ENCODE measurements at regions not wholly inside any gene's neighbourhood (a gene's known extent, or its start where the extent isn't known, plus 50 kb on each side); places are given as distances from the start of the nearest gene placed in this dataset.

DNA sequence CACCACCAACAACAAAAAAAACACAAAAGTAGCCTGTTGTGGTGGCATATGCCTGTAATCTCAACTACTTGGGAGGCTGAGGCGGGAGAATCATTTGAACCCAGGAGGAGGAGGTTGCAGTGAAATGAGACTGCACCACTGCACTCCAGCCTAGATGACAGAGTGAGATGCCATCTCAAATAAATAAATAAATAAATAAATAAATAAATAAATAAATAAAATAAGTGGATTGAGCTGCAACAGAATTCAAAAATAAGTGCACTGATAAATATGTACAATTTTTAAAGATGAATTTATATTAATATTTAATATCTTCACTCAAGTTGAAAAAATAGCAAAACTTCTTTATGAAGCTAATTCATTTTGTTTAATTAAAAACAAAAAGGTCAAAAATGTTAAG, 259.6 kb downstream of the IRX2 start:
- no peak for DNase-seq (ENCODE audit: low spot score)

DNA sequence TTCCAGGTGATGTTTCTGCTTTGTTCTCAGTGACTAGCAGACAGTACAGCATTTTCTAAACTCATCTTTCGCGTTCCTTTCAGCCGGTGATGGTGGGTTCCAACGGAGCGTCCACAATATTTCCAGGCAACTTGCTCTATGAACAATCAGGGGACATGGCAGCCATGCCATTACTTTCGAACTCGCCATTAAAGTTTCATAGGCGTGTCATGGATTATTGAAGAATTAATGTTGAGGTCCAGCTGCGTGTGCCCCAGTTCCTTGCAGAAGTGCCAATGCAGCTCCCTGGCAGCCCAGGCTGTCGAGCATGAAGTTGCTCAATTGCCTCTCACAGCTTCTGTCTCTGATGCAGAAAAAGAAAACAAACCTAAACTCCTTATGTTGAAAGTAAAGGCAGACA, 262.2 kb downstream of the IRX2 start:
- DNase-seq (ENCODE audit: low spot score), result no peak

- no peak for DNase-seq (ENCODE audit: low spot score)
Observed at GRCh38 chr5:2488593-2488992, 262.9 kb downstream of the IRX2 start.

- no peak for DNase-seq (ENCODE audit: low spot score)
Observed at GRCh38 chr5:2487152-2487763, 264.2 kb downstream of the IRX2 start.

DNA sequence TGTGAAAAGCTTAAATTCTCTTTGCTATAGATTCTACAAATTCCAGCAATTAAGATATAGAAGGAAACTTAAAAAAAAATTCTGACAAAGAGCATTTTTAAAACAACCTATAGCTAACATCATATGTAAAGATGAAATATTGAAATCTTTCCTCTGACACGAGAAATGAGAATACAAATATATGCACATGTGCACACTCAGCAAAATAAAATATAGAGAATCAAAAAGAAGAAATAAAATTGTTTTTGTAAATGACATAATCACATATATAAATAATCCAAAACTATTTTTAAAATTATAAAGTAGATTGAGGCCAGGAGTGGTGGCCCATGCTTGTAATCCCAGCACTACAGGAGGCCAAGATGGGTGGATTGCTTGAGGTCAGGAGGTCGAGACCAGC, 265.1 kb downstream of the IRX2 start:
- DNase-seq (ENCODE audit: low spot score), result no peak

DNA sequence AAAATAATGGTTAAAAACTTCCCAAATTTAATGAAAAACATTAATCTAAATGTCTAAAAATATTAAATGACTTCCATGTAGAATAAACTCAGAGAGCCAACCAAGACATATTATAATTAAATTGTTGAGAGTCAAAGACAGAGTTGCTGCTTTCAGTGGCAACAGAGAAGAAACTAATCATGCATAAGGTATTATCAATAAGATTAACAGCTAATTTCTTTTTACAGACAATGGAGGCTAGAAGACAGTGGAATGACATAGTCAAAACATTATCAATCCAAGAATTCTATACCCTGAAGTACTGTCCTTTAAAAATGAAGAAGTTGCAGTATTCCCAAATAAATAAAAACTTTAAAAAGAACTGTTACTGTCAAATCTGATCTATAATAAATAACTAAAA, 268.7 kb downstream of the IRX2 start:
- no peak for DNase-seq (ENCODE audit: low spot score)

DNA sequence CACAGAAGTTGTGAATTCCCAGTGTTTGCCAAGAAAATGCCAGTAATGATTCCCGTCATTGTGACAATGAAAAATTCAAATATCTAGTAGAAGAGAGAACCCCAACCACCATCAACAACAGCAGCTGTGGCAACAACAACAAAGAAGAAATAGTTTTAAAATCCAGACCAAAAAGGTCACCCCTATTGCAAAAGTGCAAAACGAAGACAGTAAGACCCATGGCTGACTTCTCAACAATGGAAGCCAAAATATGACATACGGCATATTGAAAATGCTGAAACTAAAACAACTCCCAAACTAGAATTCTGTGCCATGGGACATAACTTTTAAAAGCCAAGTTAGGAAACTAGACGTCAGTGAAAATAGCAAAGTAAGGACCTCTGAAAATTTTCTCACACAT, 270.6 kb downstream of the IRX2 start:
- DNase-seq (ENCODE audit: low spot score), result no peak

GRCh38 chr5:2475902-2476301, 275.6 kb downstream of the IRX2 start:
- DNase-seq (ENCODE audit: low spot score), result no peak

DNA sequence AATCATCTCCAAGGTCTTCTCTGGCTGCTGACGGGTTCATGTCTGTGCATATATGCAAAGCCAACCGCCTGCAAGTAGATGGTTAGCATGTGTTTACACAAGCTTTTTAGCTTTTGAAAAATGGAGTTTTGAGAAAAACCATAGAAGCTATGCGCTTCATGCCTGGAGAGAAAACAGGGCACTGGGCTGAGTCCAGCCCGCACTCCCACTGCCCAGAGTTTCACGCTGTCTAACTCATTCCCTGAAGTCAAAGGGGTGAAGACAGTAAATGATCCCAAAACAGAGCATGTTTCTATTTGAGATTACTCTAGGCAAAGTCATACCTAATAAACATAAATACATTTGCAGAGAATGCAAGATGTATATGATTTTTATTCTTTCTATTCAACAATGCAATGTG, 278.8 kb downstream of the IRX2 start:
- no peak for DNase-seq (ENCODE audit: low spot score)

DNA sequence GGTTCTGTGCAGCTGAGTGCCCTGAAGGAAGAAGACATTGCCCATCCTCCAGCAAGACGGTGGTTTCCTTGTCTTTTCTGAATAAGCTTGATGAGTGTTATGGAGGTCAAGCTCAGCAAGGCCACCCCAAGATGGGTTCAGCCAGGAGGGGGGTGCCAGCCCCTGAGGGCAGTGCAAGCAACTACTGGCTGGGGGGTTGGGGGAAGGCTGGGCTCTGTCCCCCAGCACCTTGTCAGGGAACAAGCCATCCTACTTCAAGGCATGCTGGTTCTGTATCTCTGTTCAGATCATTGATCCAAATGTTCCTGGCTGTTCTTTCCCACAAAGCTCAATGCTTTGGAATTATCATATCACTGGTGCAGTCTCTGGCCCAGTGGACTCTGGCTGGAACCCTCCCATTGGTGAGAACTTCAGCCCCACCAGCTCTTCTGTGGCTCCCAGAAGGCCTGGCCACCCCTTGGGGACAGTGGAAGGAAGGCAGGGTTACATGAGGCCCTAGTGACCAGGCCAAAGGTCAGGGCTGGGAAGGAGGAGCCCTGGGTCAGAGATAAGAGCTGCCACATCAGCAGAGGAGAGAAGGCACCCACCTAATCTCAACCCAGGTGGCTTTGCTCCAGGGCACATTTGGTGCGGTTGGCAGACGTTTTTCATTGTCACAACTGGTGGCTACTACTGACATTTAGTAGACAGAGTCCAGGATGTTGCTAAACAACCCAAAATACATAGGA, 280.2 kb downstream of the IRX2 start:
- no peak for DNase-seq (ENCODE audit: low spot score)

DNA sequence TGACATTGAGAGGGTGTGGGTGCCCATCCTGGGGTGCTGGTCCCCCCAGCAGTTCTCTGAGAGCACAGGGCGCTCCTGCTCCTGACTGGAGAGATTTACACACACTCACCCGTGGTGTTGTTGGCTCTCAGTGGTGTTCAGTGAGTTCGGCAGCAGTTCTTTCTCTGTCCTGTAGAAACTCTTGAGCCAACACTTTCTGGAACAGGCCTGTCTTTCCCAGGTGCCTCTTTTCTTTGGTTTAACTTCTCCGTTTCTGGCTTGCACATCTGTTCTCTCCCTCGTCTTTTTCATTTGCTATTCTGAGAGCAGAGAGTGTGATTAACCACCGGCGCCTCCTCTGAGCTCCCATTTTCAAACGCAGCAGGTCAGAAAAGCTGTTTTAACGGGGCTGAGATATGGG, 284.5 kb downstream of the IRX2 start:
- no peak for DNase-seq (ENCODE audit: low spot score)

DNA sequence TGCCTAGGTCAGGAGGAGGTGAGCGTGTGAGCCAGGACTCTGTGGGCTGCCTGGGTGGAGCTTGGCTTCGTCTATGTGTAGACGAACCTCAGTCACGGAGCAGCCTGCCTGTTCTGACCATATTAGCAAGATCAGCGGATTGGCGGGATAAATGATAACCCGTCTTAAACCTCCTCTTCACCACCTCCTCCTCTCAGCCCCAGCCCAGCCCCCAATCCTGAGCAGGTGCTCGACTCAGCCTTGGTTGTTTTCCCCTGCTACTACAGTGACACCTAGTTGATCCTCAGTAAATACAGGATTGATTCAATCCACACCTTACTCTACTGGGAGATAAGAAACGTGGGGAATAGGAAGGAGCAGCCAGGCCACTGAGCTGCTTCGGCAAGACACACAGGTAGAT, 286.1 kb downstream of the IRX2 start:
- DNase-seq (ENCODE audit: low spot score), result no peak

DNA sequence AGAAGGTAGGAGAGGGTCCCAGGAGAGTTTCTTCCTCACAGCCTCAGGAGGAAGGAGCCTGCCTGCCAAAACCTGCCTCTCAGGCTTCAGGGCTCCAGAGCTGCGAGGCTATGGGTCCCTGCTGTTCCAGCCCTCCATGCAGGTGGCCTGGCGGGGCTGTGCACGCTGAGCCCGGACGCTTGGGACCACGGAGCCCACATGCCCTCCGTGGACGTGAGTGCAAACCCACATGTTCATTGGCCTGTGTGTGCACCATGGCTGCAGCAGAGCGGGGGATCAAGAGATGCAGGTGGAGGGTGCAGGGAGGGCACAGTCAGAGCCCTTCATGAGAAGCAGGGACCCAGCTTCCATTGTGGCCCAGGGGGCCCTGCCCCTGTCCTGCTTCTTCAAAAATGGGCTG, 287.3 kb downstream of the IRX2 start:
- no peak for DNase-seq (ENCODE audit: low spot score)

DNA sequence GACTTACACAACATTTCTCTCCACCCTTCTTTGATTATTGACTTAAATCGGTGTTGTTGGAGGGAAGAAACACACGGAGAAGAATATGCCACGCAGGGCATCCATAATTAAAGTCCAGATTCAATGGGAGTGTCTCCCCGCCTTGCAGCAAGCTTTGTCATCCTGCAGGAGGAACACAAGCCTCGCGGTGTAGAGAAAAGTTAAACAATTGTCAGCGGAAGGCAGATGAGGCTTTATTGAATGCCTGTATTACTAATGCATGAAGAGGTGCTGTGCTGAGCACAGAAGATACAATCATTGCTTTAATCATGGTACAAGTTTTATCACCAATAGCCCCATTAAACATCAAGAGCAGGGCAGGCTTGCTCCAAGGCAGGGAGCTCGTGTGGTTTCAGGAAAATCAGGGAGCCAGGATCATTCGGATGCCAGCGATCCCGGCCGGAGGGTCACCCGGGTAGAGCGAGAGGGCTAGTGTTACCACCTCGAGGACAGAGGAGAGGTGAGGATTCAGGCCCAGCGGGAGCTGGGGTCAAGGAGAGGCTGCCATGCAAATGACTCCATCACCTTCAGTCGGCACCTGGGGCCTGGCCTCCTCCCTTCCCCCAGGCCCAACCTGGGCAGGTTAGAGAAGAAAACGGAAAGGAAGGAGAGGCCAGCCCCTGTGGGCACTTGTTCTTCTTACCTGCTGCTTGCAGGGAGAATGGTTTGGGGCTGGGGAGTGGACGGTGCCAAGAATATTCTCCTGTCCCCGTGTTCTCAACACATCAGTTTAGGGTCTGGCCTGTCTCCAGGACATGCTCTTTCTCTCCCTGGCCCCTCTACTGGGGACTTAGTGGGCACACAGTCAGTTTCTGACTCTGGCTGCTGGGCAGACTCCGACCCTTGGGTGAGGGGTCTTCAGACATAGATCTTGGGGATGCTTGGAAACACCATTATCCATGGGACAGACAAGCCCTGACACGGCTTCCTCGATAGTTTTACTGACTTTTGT, 289.5 kb downstream of the IRX2 start:
- no peak for DNase-seq (ENCODE audit: low spot score)

- no peak for DNase-seq (ENCODE audit: low spot score)
Observed at GRCh38 chr5:2460098-2460497, 291.4 kb downstream of the IRX2 start.

DNA sequence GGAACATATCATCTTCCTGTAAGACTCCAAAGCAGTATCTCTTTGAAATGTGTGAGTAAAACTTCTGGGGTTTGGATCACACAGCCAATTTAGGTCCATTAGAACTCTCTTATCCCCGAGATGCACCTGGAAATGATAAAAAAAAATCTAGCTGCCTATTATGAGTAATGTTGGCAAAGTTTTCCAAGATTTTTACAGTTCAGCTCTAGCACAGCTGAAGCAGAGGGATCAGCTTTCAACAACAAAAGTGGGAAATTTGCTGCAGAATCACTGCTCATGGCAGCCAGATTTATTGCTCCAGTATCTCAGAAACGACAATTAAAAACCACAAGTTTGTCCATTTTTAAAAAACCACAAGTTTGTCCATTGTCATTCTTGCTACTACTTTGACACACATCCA, 292.2 kb downstream of the IRX2 start:
- no peak for DNase-seq (ENCODE audit: low spot score)

DNA sequence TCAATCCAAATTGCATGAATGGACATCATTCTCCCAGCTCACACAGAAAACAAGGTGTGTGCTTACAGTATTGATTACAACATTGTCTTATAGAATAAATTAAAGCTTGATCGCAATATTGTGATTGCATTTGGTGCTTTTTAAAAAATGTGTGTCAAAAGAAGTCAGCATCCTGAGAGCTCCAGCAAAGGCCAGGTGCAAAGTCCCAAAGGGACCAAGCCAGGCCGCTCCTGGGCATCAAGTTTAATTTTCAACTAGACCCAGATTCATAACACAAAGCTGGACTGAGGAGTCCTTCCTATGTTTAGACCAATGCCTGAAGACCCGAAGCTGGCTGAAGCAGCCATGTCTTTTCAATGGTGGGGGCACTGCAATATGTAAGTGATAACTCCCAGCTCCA, 295.6 kb downstream of the IRX2 start:
- DNase-seq (ENCODE audit: low spot score), result no peak

DNA sequence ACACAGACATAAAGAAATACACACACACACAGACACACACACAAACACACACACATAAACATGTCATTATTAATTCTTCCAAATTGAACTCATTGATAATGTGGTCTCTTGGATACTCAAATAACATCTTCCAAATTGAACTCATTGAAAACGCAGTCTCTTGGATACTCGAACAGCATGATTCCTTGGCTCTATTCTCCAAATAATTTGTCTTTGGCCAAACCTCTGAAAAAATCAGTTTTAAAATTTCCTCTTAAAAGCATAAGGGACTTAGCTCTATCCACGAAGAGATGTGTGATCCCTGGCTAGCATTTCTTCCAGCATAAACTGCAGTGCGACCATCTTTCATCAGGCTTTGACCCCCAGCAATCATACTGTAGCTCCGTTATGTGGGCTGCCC, 296.6 kb downstream of the IRX2 start:
- DNase-seq (ENCODE audit: low spot score), result no peak

DNA sequence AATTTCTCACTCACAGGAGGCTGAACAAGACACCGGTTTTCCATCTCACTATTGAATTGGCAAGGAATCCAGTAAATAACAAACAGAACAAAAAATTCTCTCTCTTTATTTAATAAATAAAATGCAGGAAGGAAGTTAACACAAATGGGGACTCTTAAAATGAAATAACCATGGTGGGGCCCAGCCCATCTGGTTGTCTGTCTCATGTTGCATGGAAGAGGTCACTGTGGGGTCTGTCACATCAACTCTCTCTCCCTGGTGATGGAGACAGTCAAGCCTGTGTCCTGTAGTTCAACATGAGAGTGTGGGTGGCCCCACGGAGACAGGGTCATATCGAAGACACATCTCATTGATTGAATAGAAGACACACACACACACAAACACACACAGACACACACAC, 297.7 kb downstream of the IRX2 start:
- no peak for DNase-seq (ENCODE audit: low spot score)

- no peak for DNase-seq (ENCODE audit: low spot score)
Observed at GRCh38 chr5:2451100-2451499, 300.4 kb downstream of the IRX2 start.

GRCh38 chr5:2442496-2443354, 308.8 kb downstream of the IRX2 start:
- no peak for DNase-seq (ENCODE audit: low spot score)
